ENCODE measurements at regions not wholly inside any gene's neighbourhood (a gene's known extent, or its start where the extent isn't known, plus 50 kb on each side); places are given as distances from the start of the nearest gene placed in this dataset.

GRCh38 chr5:29800752-29801151 is 1392.7 kb upstream of the CDH6 start:
- TF ChIP-seq CTCF (IDR thresholded peaks at IDR 0.05) (no peak), POLR2A (IDR thresholded peaks at IDR 0.05) (no peak), POLR2AphosphoS5 (IDR thresholded peaks at IDR 0.05) (no peak), EP300 (IDR thresholded peaks at IDR 0.05; ENCODE audit: low read depth) (no peak)
